Left ventricle myocardium superior (tissue), 1 donor: ENCODE measurements at regions not wholly inside any gene's neighbourhood (a gene's known extent, or its start where the extent isn't known, plus 50 kb on each side); places are given as distances from the start of the nearest gene placed in this dataset.

Source experiments
- ATAC-seq: fragments of 200-7000 bp; cut with Tn5 transposase; one replicate; pipeline ENCODE4 v1.9.1; 2020; ENCODE audit warnings: mild to moderate bottlenecking, moderate library complexity
- DNase-seq: peaks from one replicate; pipeline ENCODE4 v3.0.0-alpha.2; 2020
- intact Hi-C: fragments of 100-400 bp; cut with micrococcal nuclease; formaldehyde crosslinking; loops from one replicate; pipeline ENCODE4 v1.11.0; 2022
- donor health status: DM: no; HTN: yes; CAD: no; lungs with severe emphysema.

DNA sequence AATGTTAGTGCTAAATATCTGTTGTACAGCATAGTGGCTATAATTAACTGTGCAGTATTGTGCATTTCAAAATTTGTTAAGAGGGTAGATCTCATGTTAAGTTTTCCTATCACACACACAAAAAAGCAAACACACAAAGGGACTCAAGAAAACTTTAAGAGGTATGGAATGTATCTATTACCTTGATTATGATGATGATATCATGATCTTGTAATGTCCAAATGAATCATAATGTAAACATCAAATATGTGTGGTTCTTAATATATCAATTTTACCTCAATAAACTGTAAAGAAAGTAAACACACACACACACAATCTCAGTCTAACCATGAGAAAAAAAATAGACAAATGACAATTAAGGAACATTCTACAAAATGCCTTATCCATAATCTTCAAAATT lies 934.6 kb downstream of the SLITRK1 start:
- ATAC-seq: no peak
- intact Hi-C loops: no loop called here
- DNase-seq: no peak

DNA sequence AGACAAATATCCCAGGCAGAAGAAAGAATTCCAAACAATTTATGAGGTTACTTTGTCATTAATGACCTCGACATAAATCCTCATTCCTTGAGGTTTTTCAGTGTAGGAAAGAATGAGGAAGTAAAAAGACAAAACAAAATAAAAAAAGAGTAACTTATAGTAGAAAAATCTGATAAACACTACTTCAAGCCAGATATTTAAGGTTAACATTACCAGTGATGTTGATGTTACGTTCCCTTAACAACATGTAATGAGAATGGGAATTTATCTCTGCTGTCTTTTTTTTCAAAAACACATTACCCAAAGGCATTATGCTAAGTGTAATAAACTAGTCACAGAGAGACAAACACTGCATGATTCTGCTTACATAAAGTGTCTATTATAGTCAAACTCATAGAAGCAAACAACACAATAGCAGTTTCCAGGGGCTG lies 935.1 kb downstream of the SLITRK1 start:
- intact Hi-C loops: no loop called here
- ATAC-seq (no peak), DNase-seq (no peak)

DNA sequence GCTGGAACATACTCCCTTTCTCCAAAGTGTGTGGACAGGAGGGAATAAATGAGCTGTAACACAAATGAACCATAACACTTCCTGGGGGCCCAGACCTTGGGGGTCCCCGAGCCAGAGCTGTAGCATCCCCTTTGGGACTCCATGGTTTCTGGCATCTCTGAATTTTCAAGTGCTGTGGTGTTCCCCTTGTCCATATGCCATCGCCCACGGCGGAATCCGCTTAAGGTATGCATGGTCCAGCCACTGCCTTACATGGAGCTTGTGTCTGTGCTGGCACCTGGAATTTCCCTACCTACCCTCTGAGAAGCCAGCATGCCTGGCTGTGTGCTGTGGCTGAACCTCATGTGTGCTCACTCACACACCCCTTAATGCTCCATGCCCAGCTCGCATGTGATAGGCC lies 943.6 kb downstream of the SLITRK1 start:
- intact Hi-C loops: no loop called here
- DNase-seq: no peak
- ATAC-seq: no peak

GRCh38 chr13:82934000-82934399 lies 948.3 kb downstream of the SLITRK1 start:
- no peak for ATAC-seq
- no peak for DNase-seq
- intact Hi-C loops: no loop called here

DNA sequence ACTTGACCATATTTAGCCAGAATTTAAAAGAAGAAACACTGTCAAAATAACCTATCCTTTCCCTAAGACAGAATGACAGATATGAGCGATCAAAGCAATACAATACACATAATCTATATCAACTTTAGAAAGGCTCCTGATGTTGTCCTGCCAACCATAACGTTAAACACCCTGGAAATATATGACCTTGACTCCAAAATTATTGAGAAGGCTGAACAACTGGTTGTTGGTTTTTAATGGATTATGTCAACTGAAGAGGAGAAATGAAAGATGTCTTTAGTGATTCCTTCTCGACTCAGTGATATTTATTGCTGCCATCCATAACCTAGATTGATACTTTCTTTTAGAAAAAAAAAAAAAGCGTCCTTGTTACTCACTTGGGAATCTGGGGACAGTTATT lies 957.2 kb downstream of the SLITRK1 start:
- ATAC-seq: no peak
- intact Hi-C loops: no loop called here
- no peak for DNase-seq

DNA sequence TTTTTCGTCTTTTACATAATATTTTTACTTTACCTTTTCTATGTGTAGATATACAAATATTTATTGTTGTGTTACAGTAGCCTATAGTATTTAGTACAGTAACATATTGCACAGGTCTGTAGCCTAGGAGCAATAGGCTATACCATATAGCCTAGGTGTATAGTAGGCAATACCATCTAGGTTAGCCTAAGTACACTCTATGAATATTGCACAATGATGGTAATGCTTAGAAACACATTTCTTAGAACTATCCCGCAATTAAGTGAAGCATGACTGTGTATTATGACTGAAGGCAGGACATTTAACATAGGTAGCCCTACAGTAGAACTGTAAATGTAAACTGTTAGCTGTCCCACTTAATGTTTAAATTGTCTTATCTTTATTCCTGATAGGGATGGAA lies 964.3 kb downstream of the SLITRK1 start:
- ATAC-seq (no peak), DNase-seq (no peak)
- intact Hi-C loops: no loop called here

DNA sequence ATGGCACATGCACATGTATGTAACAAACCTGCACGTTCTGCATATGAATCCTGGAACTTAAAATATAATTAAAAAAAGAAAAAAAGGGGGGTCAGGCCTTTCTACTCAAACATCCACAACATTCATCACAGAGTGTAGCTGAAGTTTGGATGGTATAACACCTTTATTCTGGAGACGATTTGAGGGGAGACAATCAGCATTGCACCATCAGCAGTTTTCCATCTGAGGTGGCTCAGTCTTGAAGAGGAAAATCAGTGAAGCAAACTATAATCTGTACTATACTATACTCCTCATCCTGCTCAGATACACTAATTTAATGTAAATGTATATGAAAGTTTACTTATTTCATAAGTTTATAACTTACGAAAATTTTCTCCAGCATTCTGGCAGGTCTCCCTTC lies 969.7 kb downstream of the SLITRK1 start:
- no peak for DNase-seq
- intact Hi-C loops: no loop called here
- no peak for ATAC-seq

DNA sequence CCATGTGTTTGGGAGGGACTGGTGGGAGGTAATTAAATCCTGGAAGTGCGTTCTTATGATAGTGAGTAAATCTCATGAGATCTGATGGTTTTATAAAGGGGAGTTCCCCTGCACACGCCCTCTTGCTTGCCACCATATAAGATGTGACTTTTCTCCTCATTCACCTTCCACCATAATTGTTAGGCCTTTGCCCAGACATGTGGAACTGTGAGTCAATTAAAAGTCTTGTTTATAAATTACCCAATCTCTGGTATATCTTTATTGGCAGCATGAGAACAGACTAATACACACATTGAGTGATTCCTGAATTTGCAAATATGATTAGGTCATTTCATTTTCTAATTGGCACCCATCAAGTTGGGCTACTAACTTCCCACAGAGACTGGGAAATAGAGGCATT lies 977.2 kb downstream of the SLITRK1 start:
- intact Hi-C loops: no loop called here
- ATAC-seq (no peak), DNase-seq (no peak)

- intact Hi-C loops: no loop called here
Observed at GRCh38 chr13:82900453-82900852, 981.8 kb downstream of the SLITRK1 start.

DNA sequence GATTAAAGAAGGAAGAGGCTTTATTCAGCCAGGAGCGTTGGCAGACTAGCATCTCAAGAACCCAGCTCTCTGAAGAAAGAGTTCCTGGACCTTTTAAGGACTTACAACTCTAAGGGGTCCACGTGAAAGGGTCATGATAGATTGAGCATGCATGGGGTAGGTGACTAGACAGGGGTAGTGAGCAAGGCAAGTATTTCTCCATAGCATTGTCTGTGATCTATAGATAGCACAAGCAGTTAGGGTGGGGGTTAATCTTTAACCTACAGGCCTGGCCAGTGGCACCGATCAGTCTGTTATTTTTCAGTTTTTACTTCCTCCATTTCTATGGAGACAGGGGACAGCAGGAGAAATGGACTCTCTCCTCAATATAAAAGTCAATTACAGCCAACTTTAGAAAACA lies 983.7 kb downstream of the SLITRK1 start:
- intact Hi-C loops: no loop called here
- ATAC-seq: no peak
- DNase-seq: no peak

More at GRCh38 chr13:82900453-82900852, 981.8 kb downstream of the SLITRK1 start:
- no peak for ATAC-seq
- DNase-seq: no peak

GRCh38 chr13:82879921-82880320 lies 1002.4 kb downstream of the SLITRK1 start:
- ATAC-seq (no peak), DNase-seq (no peak)
- intact Hi-C loops: no loop called here

- intact Hi-C loops: no loop called here
- DNase-seq (no peak), ATAC-seq (no peak)
Observed at GRCh38 chr13:82878536-82878935, 1003.7 kb downstream of the SLITRK1 start.

GRCh38 chr13:82867284-82867683 lies 1015.0 kb downstream of the SLITRK1 start:
- no peak for DNase-seq
- intact Hi-C loops: no loop called here
- ATAC-seq: no peak

DNA sequence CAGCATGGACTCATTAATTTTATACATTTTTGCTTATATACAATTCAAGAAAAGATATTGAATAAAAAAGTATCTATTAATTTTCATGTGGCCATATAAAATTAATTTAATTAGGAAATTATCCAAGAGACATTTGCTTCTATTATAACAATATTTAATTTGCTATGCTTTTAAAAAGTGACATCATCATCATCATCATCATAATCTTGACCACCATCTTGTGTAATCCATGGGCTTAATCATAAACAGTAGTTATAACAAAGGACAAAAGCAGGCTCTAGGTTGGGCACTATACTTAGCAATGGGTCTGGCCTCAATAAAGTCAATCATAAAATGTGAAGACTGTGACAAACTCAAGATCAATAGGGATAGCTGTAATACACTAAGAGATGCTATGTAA lies 1031.6 kb downstream of the SLITRK1 start:
- ATAC-seq (no peak), DNase-seq (no peak)
- intact Hi-C loops: no loop called here

- intact Hi-C loops: no loop called here
- DNase-seq: no peak
- no peak for ATAC-seq
Observed at GRCh38 chr13:82848766-82849165, 1033.5 kb downstream of the SLITRK1 start.

GRCh38 chr13:82847595-82847994 lies 1034.7 kb downstream of the SLITRK1 start:
- intact Hi-C loops: no loop called here
- ATAC-seq (no peak), DNase-seq (no peak)

DNA sequence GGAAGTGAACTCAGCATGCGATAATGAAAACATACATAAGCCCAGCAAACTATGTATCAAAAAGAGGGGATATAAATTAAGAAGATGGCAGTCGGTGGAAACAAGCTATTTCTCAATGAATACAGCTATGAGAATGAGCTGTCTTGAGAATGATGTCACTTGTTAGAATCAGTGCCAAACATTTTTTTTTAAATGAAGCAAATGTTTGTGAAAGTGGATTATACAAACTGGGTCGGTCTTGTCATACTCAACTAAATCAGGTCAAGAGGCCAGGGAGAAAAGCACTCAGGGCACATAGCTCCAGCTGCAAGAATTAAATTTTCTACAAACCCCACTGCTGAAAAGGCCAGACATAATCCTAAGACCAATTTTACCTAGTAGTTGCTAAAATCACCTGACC lies 1048.4 kb downstream of the SLITRK1 start:
- DNase-seq: no peak
- intact Hi-C loops: no loop called here
- ATAC-seq: no peak

- intact Hi-C loops: no loop called here
- ATAC-seq: no peak
- no peak for DNase-seq
Observed at GRCh38 chr13:82829040-82829439, 1053.2 kb downstream of the SLITRK1 start.

- intact Hi-C loops: no loop called here
- DNase-seq (no peak), ATAC-seq (no peak)
Observed at GRCh38 chr13:82827724-82828123, 1054.5 kb downstream of the SLITRK1 start.

DNA sequence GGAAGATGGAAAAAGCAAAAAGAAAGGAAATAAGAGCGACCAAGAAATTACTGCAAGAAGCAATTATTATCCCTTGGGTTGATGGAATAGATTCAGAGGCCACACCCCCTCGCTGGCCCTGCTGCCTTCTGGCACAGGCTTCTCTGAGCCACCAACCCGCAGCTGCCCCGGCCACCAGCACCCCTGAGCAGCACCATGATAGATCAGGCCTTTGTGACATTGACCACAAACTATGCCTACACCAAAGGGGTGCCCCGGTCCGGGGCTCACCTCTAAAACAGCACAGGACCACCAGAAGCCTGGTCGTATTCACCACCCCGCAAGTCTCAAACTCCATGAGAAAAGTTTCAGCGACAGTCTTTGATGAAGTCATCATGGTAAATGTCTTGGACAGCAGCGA lies 1059.3 kb downstream of the SLITRK1 start:
- ATAC-seq (no peak), DNase-seq (no peak)
- intact Hi-C loops: no loop called here

- ATAC-seq (no peak), DNase-seq (no peak)
- intact Hi-C loops: no loop called here
Observed at GRCh38 chr13:82817133-82817532, 1065.1 kb downstream of the SLITRK1 start.

DNA sequence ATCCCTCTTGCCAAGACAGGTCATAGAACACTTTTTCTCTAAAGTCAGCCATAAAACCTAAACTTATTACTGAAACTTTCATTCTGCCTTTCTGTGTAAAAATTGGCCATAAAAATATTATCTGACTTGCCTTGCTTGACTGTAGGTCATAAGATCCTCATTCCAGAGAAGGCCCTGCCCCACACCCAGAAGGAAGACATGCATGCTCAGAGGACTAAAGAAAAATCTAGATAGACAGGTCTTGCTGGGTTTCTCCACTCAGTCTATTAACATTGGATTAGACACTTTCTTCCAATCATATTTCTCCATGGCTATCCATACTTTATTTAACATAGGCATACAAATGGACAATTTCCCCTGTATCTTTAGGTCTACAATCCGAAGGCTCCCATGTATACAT lies 1066.5 kb downstream of the SLITRK1 start:
- intact Hi-C loops: no loop called here
- DNase-seq: no peak
- no peak for ATAC-seq
